A549 (cell line): ENCODE measurements at regions not wholly inside any gene's neighbourhood (a gene's known extent, or its start where the extent isn't known, plus 50 kb on each side); places are given as distances from the start of the nearest gene placed in this dataset.

Experiments used
- ATAC-seq, 2 experiments: fragments of 200-7000 bp in 1 of 2; fragments of >200 bp in 1 of 2; cut with Nextera tagmentation in 1 of 2; cut with Tn5 transposase in 1 of 2; 3 replicates each; pipeline versions ENCODE4 v1.8.0 to v1.9.1; 2018 to 2020; ENCODE audit warnings: mild to moderate bottlenecking in 1 of 2, moderate library complexity in 1 of 2
- CTCF ChIA-PET: fragments of 300-600 bp; sonication (Branson Sonifier 250); formaldehyde crosslinking; extraction: SDS; loops from one replicate; lab custom pipeline; 2021; ENCODE audit warnings: antibody characterized with exemption, inconsistent platforms; lab: Yijun Ruan, JAX
- POLR2A ChIA-PET: fragments of 350-600 bp; formaldehyde crosslinking; extraction: SDS; loops from one replicate; lab custom pipeline; 2021; ENCODE audit warnings: antibody characterized with exemption, inconsistent platforms; lab: Yijun Ruan, JAX
- DNase-seq, 2 experiments: peaks; one replicate each; pipeline versions ENCODE4 v3.0.0 to v3.0.0-alpha.2; 2011 to 2016; ENCODE audit warnings: low read depth in 1 of 2, low spot score in 1 of 2
- FAIRE-seq: peaks from 2 replicates; lab custom pipeline; 2011; peaks lifted over from hg19 to GRCh38; lab: Jason Lieb, UNC
- H3K27ac ChIP-seq, 2 experiments: fragments of >200 bp; sonication (Bioruptor Twin); formaldehyde crosslinking; 3 replicates each; pipeline ENCODE4 v1.5.1; 2016 to 2017
- H3K4me1 ChIP-seq: fragments of >200 bp; sonication (Bioruptor Twin); formaldehyde crosslinking; 3 replicates; pipeline ENCODE4 v1.6.1; 2016
- H3K4me2 ChIP-seq: fragments of >200 bp; sonication (Bioruptor Twin); formaldehyde crosslinking; 3 replicates; pipeline ENCODE4 v1.6.1; 2016
- H3K4me3 ChIP-seq: fragments of >200 bp; sonication (Bioruptor Twin); formaldehyde crosslinking; 3 replicates; pipeline ENCODE4 v1.5.1; 2016
- H3K9me3 ChIP-seq: fragments of >200 bp; sonication (Bioruptor Twin); formaldehyde crosslinking; 3 replicates; pipeline ENCODE4 v1.6.1; 2016
- ATOH8 ChIP-seq: fragments of 250-450 bp; sonication (Bioruptor Pico); IDR thresholded peaks from 2 replicates; pipeline ENCODE4 v1.5.0; 2020; ENCODE audit warnings: low read depth, mild to moderate bottlenecking, moderate library complexity
- BHLHE40 ChIP-seq: IDR thresholded peaks from 2 replicates; pipeline ENCODE4 v1.6.1; 2012; ENCODE audit warnings: low read depth, low read length, inconsistent platforms
- CBX2 ChIP-seq: fragments of 200-600 bp; sonication (generic); IDR thresholded peaks from 2 replicates; pipeline ENCODE4 v1.6.1; 2016; ENCODE audit warnings: low read depth, mild to moderate bottlenecking, borderline replicate concordance
- CEBPB ChIP-seq, 2 experiments: fragments of >200 bp in 1 of 2; sonication (Bioruptor Twin) in 1 of 2; formaldehyde crosslinking in 1 of 2; IDR thresholded peaks; 2 replicates each; pipeline ENCODE4 v1.6.1; 2012 to 2016
- CHD4 ChIP-seq: fragments of 200-600 bp; sonication (generic); IDR thresholded peaks from 2 replicates; pipeline ENCODE4 v1.6.1; 2016; ENCODE audit warnings: antibody characterized with exemption, mild to moderate bottlenecking, borderline replicate concordance
- EP300 ChIP-seq, 2 experiments: fragments of >200 bp; sonication (Bioruptor Twin); formaldehyde crosslinking; IDR thresholded peaks; 2 replicates in 1 of 2; 3 replicates in 1 of 2; pipeline ENCODE4 v1.6.1; 2016 to 2017
- ESRRA ChIP-seq: fragments of 150-350 bp; IDR thresholded peaks from 2 replicates; pipeline ENCODE4 v1.6.1; 2014; ENCODE audit warnings: mild to moderate bottlenecking, low read length, borderline replicate concordance
- HES2 ChIP-seq: fragments of >200 bp; sonication (Bioruptor Twin); formaldehyde crosslinking; IDR thresholded peaks from 2 replicates; pipeline ENCODE4 v1.6.1; 2016
- HOXB13 ChIP-seq: fragments of 250-450 bp; sonication (Bioruptor Pico); IDR thresholded peaks from 2 replicates; pipeline ENCODE4 v1.5.0; 2020; ENCODE audit warnings: low read depth, mild to moderate bottlenecking, moderate library complexity
- NR3C1 ChIP-seq: fragments of >200 bp; sonication (Bioruptor Twin); formaldehyde crosslinking; IDR thresholded peaks from 3 replicates; pipeline ENCODE4 v1.6.1; 2017
- PBX3 ChIP-seq: IDR thresholded peaks from 2 replicates; pipeline ENCODE4 v1.6.1; 2012
- PHF8 ChIP-seq: fragments of 200-600 bp; sonication (generic); IDR thresholded peaks from 2 replicates; pipeline ENCODE4 v1.6.1; 2016; ENCODE audit warnings: low read depth, mild to moderate bottlenecking, antibody characterized with exemption, moderate library complexity, borderline replicate concordance
- RARB ChIP-seq: fragments of 250-450 bp; sonication (Bioruptor Pico); IDR thresholded peaks from 2 replicates; pipeline ENCODE4 v1.8.0; 2021; ENCODE audit warnings: mild to moderate bottlenecking, moderate library complexity
- RCOR1 ChIP-seq: fragments of 150-350 bp; IDR thresholded peaks from 2 replicates; pipeline ENCODE4 v1.6.1; 2014; ENCODE audit warnings: antibody characterized with exemption, low read length, low read depth
- RNF2 ChIP-seq: fragments of 200-600 bp; sonication (generic); IDR thresholded peaks from 2 replicates; pipeline ENCODE4 v1.6.1; 2016; ENCODE audit warnings: low read depth, mild to moderate bottlenecking, antibody characterized with exemption, moderate library complexity, borderline replicate concordance
- SMC3 ChIP-seq: fragments of >200 bp; sonication (Bioruptor Twin); formaldehyde crosslinking; IDR thresholded peaks from 3 replicates; pipeline ENCODE4 v1.6.1; 2018; ENCODE audit warnings: inconsistent platforms
- USF2 ChIP-seq: fragments of 450-650 bp; IDR thresholded peaks from 2 replicates; pipeline ENCODE4 v1.6.1; 2014; ENCODE audit warnings: antibody characterized with exemption
- ZC3H11A ChIP-seq: fragments of 450-650 bp; IDR thresholded peaks from 2 replicates; pipeline ENCODE4 v1.6.1; 2014; ENCODE audit warnings: antibody characterized with exemption, mild to moderate bottlenecking
- ZSCAN20 ChIP-seq: fragments of 250-450 bp; sonication (Bioruptor Pico); IDR thresholded peaks from 2 replicates; pipeline ENCODE4 v1.8.0; 2022; ENCODE audit warnings: mild to moderate bottlenecking, moderate library complexity
- WGBS: methylation state at CpG from one replicate; pipeline ENCODE4 v1.1.6; 2017; ENCODE audit errors: missing lambda C conversion rate; 5-methylcytosine and 5-hydroxymethylcytosine counted together
- TF ChIP-seq, protein P1 (sequence below): fragments of 150-350 bp; IDR thresholded peaks from 2 replicates; pipeline ENCODE4 v1.6.1; 2014; ENCODE audit warnings: low read depth, mild to moderate bottlenecking, low read length
- TF ChIP-seq, protein P2 (sequence below): IDR thresholded peaks from 2 replicates; pipeline ENCODE4 v1.6.1; 2012; ENCODE audit warnings: low read depth, borderline replicate concordance

GRCh38 chr2:100664021-100664755 is 101.4 kb downstream of the PDCL3 start:
- no peak for FAIRE-seq
- H3K4me3 ChIP-seq, result no peak overlapping the region
- POLR2A ChIA-PET, result no interaction called here
- no peak for DNase-seq
- no peaks in the 10 kb centered on the region for H3K4me1 ChIP-seq
- CTCF ChIA-PET, result interaction anchor here (0.5 to 1.4 kb wide), 2 partner anchors 54 to 265 kb away, joined by 3 to 5 read pairs; no protein-coding TSS in a partner anchor
- ATAC-seq, result no peak
- no peak overlapping the region for H3K4me2 ChIP-seq
- H3K27ac ChIP-seq, result no peak overlapping the region
- TF ChIP-seq PHF8 (no peak), EP300 (IDR thresholded peaks at IDR 0.05) (no peak), RCOR1 (no peak)
- H3K9me3 ChIP-seq, result no peaks in the 10 kb centered on the region
- 71% methylated on average over 23 of the region's 23 CpGs for WGBS

DNA sequence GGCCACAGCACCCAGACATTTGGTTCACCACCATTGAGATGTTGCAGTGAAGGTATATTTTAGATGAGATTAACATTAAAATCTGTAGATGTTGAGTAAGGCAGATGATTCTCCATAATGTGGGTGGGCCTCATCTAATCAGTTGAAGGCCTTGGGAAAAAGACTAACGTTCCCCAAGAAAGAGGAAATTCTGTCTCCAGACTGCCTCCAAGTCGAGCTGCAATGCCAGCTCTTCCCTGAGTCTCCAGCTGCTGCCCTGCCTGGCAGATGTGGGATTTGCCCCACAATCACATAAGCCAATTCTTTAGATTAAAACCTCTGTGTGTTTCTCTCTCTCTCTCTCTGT is 101.9 kb downstream of the PDCL3 start:
- DNase-seq (no peak), FAIRE-seq (no peak), ATAC-seq (no peak)
- WGBS, result 18% methylated on average over 2 of the region's 2 CpGs
- ChIA-PET POLR2A (no interaction called here), CTCF (interaction anchor here (0.5 kb wide), 1 partner anchor 264 kb away, joined by 3 read pairs; no protein-coding TSS in a partner anchor)
- Histone ChIP-seq H3K4me3 (no peak overlapping the region), H3K9me3 (no peaks in the 10 kb centered on the region), H3K27ac (no peak overlapping the region), H3K4me2 (no peak overlapping the region), H3K4me1 (no peaks in the 10 kb centered on the region)
- TF ChIP-seq ATOH8 (CRISPR knock-in tag), result no peak
- no peak for TF ChIP-seq BHLHE40
- no peak for TF ChIP-seq PBX3
- TF ChIP-seq ZSCAN20 (CRISPR knock-in tag), result no peak
- no peak for TF ChIP-seq CBX2
- no peak for TF ChIP-seq CHD4
- no peak for TF ChIP-seq ESRRA
- no peak for TF ChIP-seq RARB (CRISPR knock-in tag)
- no peak for TF ChIP-seq PHF8
- TF ChIP-seq HES2, result no peak
- TF ChIP-seq SMC3, result no peak
- TF ChIP-seq CEBPB (IDR thresholded peaks at IDR 0.05), result no peak
- no peak for TF ChIP-seq ZC3H11A
- no peak for TF ChIP-seq EP300 (IDR thresholded peaks at IDR 0.05)
- no peak for TF ChIP-seq NR3C1
- TF ChIP-seq, protein P1, sequence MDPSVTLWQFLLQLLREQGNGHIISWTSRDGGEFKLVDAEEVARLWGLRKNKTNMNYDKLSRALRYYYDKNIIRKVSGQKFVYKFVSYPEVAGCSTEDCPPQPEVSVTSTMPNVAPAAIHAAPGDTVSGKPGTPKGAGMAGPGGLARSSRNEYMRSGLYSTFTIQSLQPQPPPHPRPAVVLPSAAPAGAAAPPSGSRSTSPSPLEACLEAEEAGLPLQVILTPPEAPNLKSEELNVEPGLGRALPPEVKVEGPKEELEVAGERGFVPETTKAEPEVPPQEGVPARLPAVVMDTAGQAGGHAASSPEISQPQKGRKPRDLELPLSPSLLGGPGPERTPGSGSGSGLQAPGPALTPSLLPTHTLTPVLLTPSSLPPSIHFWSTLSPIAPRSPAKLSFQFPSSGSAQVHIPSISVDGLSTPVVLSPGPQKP, result no peak
- no peak for TF ChIP-seq USF2
- TF ChIP-seq HOXB13 (CRISPR knock-in tag), result no peak
- TF ChIP-seq, protein P2, sequence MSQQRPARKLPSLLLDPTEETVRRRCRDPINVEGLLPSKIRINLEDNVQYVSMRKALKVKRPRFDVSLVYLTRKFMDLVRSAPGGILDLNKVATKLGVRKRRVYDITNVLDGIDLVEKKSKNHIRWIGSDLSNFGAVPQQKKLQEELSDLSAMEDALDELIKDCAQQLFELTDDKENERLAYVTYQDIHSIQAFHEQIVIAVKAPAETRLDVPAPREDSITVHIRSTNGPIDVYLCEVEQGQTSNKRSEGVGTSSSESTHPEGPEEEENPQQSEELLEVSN, result no peak
- no peak for TF ChIP-seq RNF2
- TF ChIP-seq, all 56 proteins: peak for 0
